ENCODE measurements at regions not wholly inside any gene's neighbourhood (a gene's known extent, or its start where the extent isn't known, plus 50 kb on each side); places are given as distances from the start of the nearest gene placed in this dataset.
"Not testable (repeated sequence)": the region's sequence is repeated elsewhere in the genome, so short reads cannot be mapped to it uniquely, and the experiment has no call there.

DNA sequence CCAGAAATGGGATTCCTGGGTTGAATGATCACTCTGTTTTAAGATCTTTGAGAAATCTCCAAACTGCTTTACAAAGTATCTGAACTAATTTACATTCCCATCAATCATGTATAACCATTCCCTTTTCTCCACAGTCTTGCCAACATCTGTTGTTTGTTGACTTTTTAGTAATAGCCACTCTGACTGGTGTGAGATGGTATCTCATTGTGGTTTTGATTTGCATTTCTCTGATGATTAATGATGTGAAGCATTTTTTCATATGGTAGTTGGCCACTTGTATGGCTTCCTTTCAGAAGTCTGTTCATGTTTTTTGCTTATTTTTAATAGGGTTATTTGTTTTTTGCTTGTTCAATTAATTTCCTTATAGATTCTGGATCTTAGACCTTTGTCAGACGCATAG lies 211.8 kb upstream of the AVPR1A start:
- peaks cover 3% of the 10 kb centered on the region for H3K27me3 Mint-ChIP-seq (ENCODE audit: low read depth, poor library complexity)
- H3K27ac Mint-ChIP-seq: no peak overlapping the region
- no peak overlapping the region for H3K4me3 Mint-ChIP-seq
- TF ChIP-seq, protein P1, sequence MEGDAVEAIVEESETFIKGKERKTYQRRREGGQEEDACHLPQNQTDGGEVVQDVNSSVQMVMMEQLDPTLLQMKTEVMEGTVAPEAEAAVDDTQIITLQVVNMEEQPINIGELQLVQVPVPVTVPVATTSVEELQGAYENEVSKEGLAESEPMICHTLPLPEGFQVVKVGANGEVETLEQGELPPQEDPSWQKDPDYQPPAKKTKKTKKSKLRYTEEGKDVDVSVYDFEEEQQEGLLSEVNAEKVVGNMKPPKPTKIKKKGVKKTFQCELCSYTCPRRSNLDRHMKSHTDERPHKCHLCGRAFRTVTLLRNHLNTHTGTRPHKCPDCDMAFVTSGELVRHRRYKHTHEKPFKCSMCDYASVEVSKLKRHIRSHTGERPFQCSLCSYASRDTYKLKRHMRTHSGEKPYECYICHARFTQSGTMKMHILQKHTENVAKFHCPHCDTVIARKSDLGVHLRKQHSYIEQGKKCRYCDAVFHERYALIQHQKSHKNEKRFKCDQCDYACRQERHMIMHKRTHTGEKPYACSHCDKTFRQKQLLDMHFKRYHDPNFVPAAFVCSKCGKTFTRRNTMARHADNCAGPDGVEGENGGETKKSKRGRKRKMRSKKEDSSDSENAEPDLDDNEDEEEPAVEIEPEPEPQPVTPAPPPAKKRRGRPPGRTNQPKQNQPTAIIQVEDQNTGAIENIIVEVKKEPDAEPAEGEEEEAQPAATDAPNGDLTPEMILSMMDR (IDR thresholded peaks at IDR 0.05): no peak
- peaks cover 18% of the 10 kb centered on the region for H3K4me1 Mint-ChIP-seq
- H3K9me3 Mint-ChIP-seq: peaks cover 14% of the 10 kb centered on the region
- no peak for DNase-seq
- H3K36me3 Mint-ChIP-seq (ENCODE audit: low read depth): no peaks in the 10 kb centered on the region

DNA sequence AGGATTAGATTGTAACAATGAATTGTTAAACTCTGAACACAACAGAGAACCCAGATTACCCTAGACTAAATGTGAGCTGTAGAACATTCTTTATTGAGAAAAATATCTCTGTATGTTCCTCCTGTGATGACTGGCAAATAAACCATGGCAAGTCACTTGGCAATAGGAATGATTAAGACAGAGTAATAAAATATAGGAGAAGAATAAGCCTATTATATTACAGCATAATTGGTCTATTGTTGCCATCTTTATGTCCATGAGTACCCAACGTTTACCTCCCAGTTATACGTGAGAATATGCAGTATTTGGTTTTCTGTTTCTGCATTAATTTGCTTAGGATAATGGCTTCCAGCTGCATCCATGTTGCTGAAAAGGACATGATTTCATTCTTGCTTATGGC lies 211.2 kb upstream of the AVPR1A start:
- H3K27ac Mint-ChIP-seq: no peak overlapping the region
- H3K36me3 Mint-ChIP-seq (ENCODE audit: low read depth): no peaks in the 10 kb centered on the region
- H3K4me3 Mint-ChIP-seq: no peak overlapping the region
- peaks cover 8% of the 10 kb centered on the region for H3K9me3 Mint-ChIP-seq
- peaks cover 3% of the 10 kb centered on the region for H3K27me3 Mint-ChIP-seq (ENCODE audit: low read depth, poor library complexity)
- no peak for DNase-seq
- TF ChIP-seq, protein P1 (IDR thresholded peaks at IDR 0.05): no peak
- H3K4me1 Mint-ChIP-seq: peaks cover 18% of the 10 kb centered on the region

DNA sequence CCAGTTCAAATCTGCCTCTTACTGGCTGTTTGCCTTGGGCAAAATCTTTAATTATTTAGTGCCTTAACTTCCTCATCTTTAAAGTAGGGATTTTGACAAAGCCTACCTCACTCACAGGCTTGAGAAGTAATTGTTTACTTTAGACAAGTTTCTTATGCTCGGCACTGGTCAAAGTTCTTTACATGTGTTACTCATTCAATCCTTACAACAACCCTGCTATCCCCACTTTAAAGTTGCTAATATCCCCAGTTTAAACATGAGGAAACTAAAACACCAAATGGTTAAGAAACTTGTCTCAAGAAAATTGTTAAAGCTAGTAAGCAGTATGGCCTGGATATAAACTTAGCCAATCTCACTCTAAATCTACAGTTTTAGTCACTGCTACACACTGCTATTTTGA lies 204.0 kb upstream of the AVPR1A start:
- Mint-ChIP-seq H3K36me3 (ENCODE audit: low read depth) (no peaks in the 10 kb centered on the region), H3K27me3 (ENCODE audit: low read depth, poor library complexity) (no peaks in the 10 kb centered on the region), H3K27ac (no peak overlapping the region), H3K4me3 (no peak overlapping the region), H3K4me1 (peaks cover 14% of the 10 kb centered on the region), H3K9me3 (no peaks in the 10 kb centered on the region)
- TF ChIP-seq, protein P1 (IDR thresholded peaks at IDR 0.05): no peak
- DNase-seq: no peak

DNA sequence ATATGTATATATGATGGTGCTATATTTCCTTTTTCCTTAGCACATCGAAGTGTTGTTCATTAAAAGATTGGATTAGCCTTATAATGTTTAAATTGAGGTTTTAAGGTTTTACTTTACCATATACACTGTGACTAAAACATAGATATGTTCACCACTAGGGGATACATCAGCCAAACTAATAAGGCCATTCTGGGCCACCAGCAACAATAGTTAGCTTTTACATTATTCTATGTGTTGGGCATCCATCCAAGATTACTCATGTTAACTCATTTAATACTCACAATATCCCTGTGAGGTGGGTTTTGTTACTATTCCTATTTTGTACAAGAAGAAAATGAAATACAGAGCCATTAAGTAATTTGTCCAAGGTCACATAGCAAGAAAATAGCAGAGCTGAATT lies 202.6 kb upstream of the AVPR1A start:
- Mint-ChIP-seq H3K4me1 (peaks cover 12% of the 10 kb centered on the region), H3K27ac (no peak overlapping the region), H3K27me3 (ENCODE audit: low read depth, poor library complexity) (no peaks in the 10 kb centered on the region), H3K36me3 (ENCODE audit: low read depth) (no peaks in the 10 kb centered on the region), H3K9me3 (no peaks in the 10 kb centered on the region), H3K4me3 (no peak overlapping the region)
- TF ChIP-seq, protein P1 (IDR thresholded peaks at IDR 0.05): no peak
- no peak for DNase-seq

DNA sequence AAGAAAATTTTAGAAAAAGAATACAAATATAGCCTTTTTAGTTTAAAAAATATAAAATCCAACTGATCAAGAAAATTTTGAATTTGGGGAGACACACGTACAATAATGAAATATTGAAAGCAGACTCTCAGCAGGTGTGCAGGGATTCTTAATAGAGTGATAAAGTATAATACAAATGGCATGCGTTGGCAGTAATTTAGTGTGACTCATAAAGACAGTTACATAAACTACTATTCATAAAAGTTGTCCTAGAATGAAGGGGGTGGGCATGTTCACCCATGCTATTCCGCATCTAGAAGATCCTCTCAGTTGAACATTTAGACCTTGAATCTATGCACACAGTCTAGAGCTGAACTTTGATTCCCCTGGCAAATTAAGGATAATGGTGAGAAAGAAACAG lies 200.4 kb upstream of the AVPR1A start:
- H3K4me3 Mint-ChIP-seq: no peak overlapping the region
- H3K27me3 Mint-ChIP-seq (ENCODE audit: low read depth, poor library complexity): no peaks in the 10 kb centered on the region
- peaks cover 12% of the 10 kb centered on the region for H3K4me1 Mint-ChIP-seq
- H3K9me3 Mint-ChIP-seq: no peaks in the 10 kb centered on the region
- H3K36me3 Mint-ChIP-seq (ENCODE audit: low read depth): no peaks in the 10 kb centered on the region
- no peak overlapping the region for H3K27ac Mint-ChIP-seq
- no peak for DNase-seq
- TF ChIP-seq, protein P1 (IDR thresholded peaks at IDR 0.05): no peak

DNA sequence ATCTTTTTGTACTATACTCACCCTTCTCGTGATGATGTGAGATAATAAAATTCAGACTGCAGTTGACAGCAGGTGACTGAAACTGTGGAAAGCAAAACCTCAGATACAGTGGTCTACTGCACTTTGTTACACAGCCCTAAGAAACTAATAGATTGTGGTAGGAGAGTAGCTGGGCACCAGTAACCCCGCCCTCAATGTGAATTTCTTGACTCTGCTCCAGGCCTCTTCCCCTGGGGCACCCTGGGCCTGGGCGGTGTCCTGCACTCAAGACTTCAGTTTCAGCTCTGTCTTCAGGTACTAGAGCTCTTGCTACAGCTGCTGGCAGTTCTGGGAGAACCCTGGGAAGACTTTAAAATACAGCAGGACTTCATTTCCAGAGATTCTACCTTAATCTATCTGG lies 197.6 kb upstream of the AVPR1A start:
- H3K9me3 Mint-ChIP-seq: no peaks in the 10 kb centered on the region
- H3K4me1 Mint-ChIP-seq: peaks cover 8% of the 10 kb centered on the region

DNA sequence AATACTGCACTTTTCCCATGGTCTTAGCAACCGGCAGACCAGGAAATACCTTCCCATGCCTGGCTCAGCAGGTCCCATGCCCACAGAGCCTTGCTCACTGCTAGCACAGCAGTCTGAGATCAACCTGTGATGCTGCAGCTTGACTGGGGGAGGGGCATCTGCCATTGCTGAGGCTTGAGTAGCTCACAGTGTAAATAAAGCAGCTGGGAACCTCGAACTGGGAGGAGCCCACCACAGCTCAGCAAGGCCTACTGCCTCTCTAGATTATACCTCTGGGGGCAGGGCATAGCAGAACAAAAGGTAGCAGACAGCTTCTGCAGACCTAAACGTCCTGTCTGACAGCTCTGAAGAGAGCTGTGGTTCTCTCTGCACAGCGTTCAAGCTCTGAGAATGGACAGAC lies 186.2 kb upstream of the AVPR1A start:
- H3K27ac Mint-ChIP-seq; H3K36me3 Mint-ChIP-seq (ENCODE audit: low read depth); H3K27me3 Mint-ChIP-seq (ENCODE audit: low read depth, poor library complexity); H3K4me3 Mint-ChIP-seq; H3K4me1 Mint-ChIP-seq: not testable (repeated sequence)
- peaks cover 33% of the 10 kb centered on the region for H3K9me3 Mint-ChIP-seq
- DNase-seq: peak; percentile 18

More for the DNA sequence above, 197.6 kb upstream of the AVPR1A start:
- H3K4me3 Mint-ChIP-seq: no peak overlapping the region
- peaks cover 3% of the 10 kb centered on the region for H3K27me3 Mint-ChIP-seq (ENCODE audit: low read depth, poor library complexity)
- no peak overlapping the region for H3K27ac Mint-ChIP-seq
- H3K36me3 Mint-ChIP-seq (ENCODE audit: low read depth): no peaks in the 10 kb centered on the region
- DNase-seq: no peak
- TF ChIP-seq, protein P1 (IDR thresholded peaks at IDR 0.05): no peak

All from nephron progenitor cell (in vitro differentiated cells).